Adrenal gland (tissue), 9 donors: ENCODE measurements at regions not wholly inside any gene's neighbourhood (a gene's known extent, or its start where the extent isn't known, plus 50 kb on each side); places are given as distances from the start of the nearest gene placed in this dataset.

Experiments
- DNase-seq, 7 donors: peaks; one replicate each; pipeline ENCODE4 v3.0.0-alpha.2; 2019 to 2020
- H3K27ac ChIP-seq, 5 donors: fragments of 200-600 bp; sonication (generic) in 4 of 5; 1 replicate in 3 of 5; 2 replicates in 2 of 5; pipeline versions ENCODE4 v1.5.1 to v1.8.0; 2016 to 2020; ENCODE audit warnings: mild to moderate bottlenecking in 1 of 5
- H3K27me3 ChIP-seq: fragments of 200-600 bp; 2 replicates; pipeline ENCODE4 v1.8.0; 2021
- H3K36me3 ChIP-seq, 2 donors: fragments of 200-600 bp; replicated peaks in 1 of 2; 1 replicate in 1 of 2; 2 replicates in 1 of 2; pipeline versions ENCODE4 v1.5.1 to v1.8.0; 2018 to 2022
- H3K4me1 ChIP-seq, 2 donors: fragments of 200-600 bp; replicated peaks in 1 of 2; 1 replicate in 1 of 2; 2 replicates in 1 of 2; pipeline versions ENCODE4 v1.5.1 to v1.8.0; 2018 to 2021
- H3K4me3 ChIP-seq, 4 donors: fragments of 200-600 bp; sonication (generic) in 3 of 4; one replicate each; pipeline ENCODE4 v1.5.1; 2016 to 2018
- H3K9me3 ChIP-seq, 3 donors: fragments of 200-600 bp; sonication (generic) in 1 of 3; replicated peaks in 1 of 3; 1 replicate in 2 of 3; 2 replicates in 1 of 3; pipeline versions ENCODE4 v1.5.1 to v1.8.0; 2016 to 2021
- POLR2A ChIP-seq, 2 donors: fragments of 450-650 bp; IDR thresholded peaks; one replicate each; pipeline ENCODE4 v1.6.1; 2017; ENCODE audit warnings: antibody characterized with exemption in 2 of 2, mild to moderate bottlenecking in 2 of 2, moderate library complexity in 1 of 2
- WGBS, 4 donors: extraction: QIAGEN DNeasy Blood & Tissue Kit in 2 of 4; methylation state at CpG; one replicate each; pipeline versions ENCODE4 v1.1.5 to v1.1.7; 2013 to 2017; 5-methylcytosine and 5-hydroxymethylcytosine counted together
- intact Hi-C, 2 donors: fragments of 100-400 bp; cut with DNase I; formaldehyde crosslinking; loops; one replicate each; pipeline versions ENCODE4 v1.14.1 to v1.15.0; 2022 to 2023
- TF ChIP-seq, protein P1 (sequence below), 6 experiments: fragments of 450-650 bp in 4 of 6; fragments of 200-600 bp in 2 of 6; sonication (generic) in 1 of 6; IDR thresholded peaks; 1 replicate in 5 of 6; 2 replicates in 1 of 6; pipeline versions ENCODE4 v1.5.1 to v1.8.0; 2016 to 2021; ENCODE audit warnings: antibody characterized with exemption in 6 of 6, mild to moderate bottlenecking in 2 of 6, moderate library complexity in 1 of 6
- donor health status: healthy with polysubstance abuse.
- donor health status: Bipolar disorder and iron deficiency.
- donor health status: DM: yes; HTN: yes; CAD: no.
- donor health status: DM: no; HTN: no; CAD: no.
- donor health status: DM: no; HTN: no; CAD: no.

DNA sequence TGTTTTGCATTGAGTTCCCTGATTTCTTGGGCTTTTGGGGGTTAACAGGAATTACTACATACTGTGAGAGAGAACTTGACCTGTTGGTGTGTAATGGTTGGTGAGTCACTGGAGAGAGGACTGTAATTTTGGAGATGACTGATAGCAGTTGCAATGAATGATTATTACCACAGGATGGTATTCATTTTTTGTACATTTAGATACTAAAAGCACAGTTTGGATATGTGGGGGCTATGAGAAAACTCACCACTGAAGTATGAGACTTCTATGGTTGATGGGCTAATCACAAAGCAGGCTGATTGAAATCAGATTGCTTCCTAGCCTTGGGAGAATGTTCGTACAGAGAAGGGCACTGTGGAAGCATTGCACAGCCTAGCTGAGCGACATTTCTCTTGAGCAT is 1571.3 kb upstream of the PRMT6 start:
- Histone ChIP-seq H3K4me1 (no peaks in the 10 kb centered on the region), H3K4me3 (no peak overlapping the region), H3K36me3 (no peaks in the 10 kb centered on the region), H3K9me3 (no peaks in the 10 kb centered on the region), H3K27me3 (no peaks in the 10 kb centered on the region), H3K27ac (no peak overlapping the region)
- WGBS, 4 donors = 72 to 85% (median 79%) methylated on average over 2 of the region's 2 CpGs
- TF ChIP-seq POLR2A (IDR thresholded peaks at IDR 0.05) = no peak
- TF ChIP-seq, protein P1, sequence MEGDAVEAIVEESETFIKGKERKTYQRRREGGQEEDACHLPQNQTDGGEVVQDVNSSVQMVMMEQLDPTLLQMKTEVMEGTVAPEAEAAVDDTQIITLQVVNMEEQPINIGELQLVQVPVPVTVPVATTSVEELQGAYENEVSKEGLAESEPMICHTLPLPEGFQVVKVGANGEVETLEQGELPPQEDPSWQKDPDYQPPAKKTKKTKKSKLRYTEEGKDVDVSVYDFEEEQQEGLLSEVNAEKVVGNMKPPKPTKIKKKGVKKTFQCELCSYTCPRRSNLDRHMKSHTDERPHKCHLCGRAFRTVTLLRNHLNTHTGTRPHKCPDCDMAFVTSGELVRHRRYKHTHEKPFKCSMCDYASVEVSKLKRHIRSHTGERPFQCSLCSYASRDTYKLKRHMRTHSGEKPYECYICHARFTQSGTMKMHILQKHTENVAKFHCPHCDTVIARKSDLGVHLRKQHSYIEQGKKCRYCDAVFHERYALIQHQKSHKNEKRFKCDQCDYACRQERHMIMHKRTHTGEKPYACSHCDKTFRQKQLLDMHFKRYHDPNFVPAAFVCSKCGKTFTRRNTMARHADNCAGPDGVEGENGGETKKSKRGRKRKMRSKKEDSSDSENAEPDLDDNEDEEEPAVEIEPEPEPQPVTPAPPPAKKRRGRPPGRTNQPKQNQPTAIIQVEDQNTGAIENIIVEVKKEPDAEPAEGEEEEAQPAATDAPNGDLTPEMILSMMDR (IDR thresholded peaks at IDR 0.05) = no peak
- DNase-seq = no peak
- intact Hi-C loops = no loop called here

DNA sequence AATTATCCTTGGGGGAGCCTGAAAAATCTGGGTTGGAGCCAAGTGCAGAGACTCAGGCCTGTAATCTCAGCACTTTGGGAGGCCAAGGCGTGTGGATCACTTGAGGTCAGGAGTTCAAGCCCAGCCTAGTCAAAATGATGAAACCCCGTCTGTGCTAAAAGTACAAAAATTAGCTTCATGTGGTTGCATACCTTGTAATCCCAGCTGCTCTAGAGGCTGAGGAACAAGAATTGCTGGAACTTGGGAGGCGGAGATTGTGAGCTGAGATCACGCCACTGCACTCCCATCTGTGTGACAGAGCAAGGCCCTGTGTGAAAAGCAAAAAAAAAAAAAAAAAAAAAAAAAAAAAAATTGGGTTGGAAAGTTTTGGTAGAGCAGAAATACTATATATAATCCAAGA is 1563.6 kb upstream of the PRMT6 start:
- Histone ChIP-seq H3K36me3 (no peaks in the 10 kb centered on the region), H3K27ac (no peak overlapping the region), H3K4me1 (no peaks in the 10 kb centered on the region), H3K9me3 (no peaks in the 10 kb centered on the region), H3K4me3 (no peak overlapping the region), H3K27me3 (no peaks in the 10 kb centered on the region)
- TF ChIP-seq, protein P1 (IDR thresholded peaks at IDR 0.05) = no peak
- no peak for TF ChIP-seq POLR2A (IDR thresholded peaks at IDR 0.05)
- DNase-seq = no peak
- intact Hi-C loops = no loop called here
- WGBS, 4 donors = 52 to 67% (median 61%) methylated on average over 4 of the region's 4 CpGs

DNA sequence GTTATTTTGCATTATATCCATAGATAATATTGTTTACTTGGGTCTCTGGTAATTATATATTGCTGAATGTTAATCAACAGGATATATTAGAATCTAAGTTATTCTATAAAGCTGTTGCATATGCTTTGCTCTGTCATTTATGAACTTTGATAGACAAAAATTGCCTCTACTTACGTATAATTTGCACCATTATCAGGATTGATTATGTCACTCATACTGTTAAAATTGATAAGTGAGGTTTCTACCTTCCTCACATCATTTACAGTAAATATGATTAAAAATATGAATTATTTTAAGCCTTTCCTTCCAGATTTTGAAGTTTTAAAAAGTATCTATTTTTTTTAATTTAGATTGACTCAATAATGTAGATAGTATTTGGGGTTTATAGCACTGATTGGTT is 1540.4 kb upstream of the PRMT6 start:
- Histone ChIP-seq H3K4me3 (no peak overlapping the region), H3K4me1 (no peaks in the 10 kb centered on the region), H3K9me3 (no peaks in the 10 kb centered on the region), H3K27ac (no peak overlapping the region), H3K36me3 (no peaks in the 10 kb centered on the region), H3K27me3 (no peaks in the 10 kb centered on the region)
- intact Hi-C loops = no loop called here
- 38 to 83% (median 68%) methylated on average over 1 of the region's 1 CpG for whole genome bisulfite sequencing, 4 donors
- no peak for TF ChIP-seq POLR2A (IDR thresholded peaks at IDR 0.05)
- TF ChIP-seq, protein P1 (IDR thresholded peaks at IDR 0.05) = no peak
- no peak for DNase-seq

DNA sequence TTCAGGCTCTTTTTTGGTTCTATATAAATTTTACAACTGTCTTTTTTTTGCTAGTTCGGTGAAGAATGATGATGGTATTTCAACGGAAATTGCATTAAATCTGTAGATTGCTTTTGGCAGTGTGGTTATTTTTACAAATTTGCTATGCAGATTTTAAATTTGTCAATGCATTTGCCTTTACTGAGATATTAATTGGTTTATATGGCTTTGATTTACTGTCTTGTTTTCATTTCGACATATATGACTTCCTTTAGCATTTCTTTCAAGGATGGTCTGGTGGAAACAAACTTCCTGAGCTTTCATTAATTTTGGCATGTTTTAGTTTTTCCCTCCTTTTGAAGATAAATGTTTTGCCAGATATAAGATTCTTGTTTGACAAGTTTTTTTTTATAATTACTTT is 1522.5 kb upstream of the PRMT6 start:
- Histone ChIP-seq H3K27ac (no peak overlapping the region), H3K4me3 (no peak overlapping the region), H3K36me3 (no peaks in the 10 kb centered on the region), H3K4me1 (no peaks in the 10 kb centered on the region), H3K9me3 (no peaks in the 10 kb centered on the region), H3K27me3 (no peaks in the 10 kb centered on the region)
- no peak for DNase-seq
- TF ChIP-seq POLR2A (IDR thresholded peaks at IDR 0.05) = no peak
- TF ChIP-seq, protein P1 (IDR thresholded peaks at IDR 0.05) = no peak
- intact Hi-C loops = no loop called here
- WGBS, 4 donors = 61 to 69% (median 66%) methylated on average over 3 of the region's 3 CpGs
